Skeletal muscle tissue (tissue), 3 donors: ENCODE measurements at regions not wholly inside any gene's neighbourhood (a gene's known extent, or its start where the extent isn't known, plus 50 kb on each side); places are given as distances from the start of the nearest gene placed in this dataset.
"Not testable (repeated sequence)": the region's sequence is repeated elsewhere in the genome, so short reads cannot be mapped to it uniquely, and the experiment has no call there.

Experiments used
- H3K27ac ChIP-seq: one replicate; pipeline ENCODE4 v1.7.0; 2013; ENCODE audit warnings: mild to moderate bottlenecking, low read depth, low read length, inconsistent platforms
- H3K27me3 ChIP-seq, 3 donors: one replicate each; pipeline ENCODE4 v1.7.0; 2013; ENCODE audit warnings: low read length in 3 of 3; ENCODE audit not compliant: control insufficient read depth in 3 of 3, insufficient read depth in 3 of 3
- H3K36me3 ChIP-seq, 3 donors: one replicate each; pipeline ENCODE4 v1.7.0; 2013; ENCODE audit warnings: low read length in 3 of 3; ENCODE audit not compliant: control insufficient read depth in 3 of 3, insufficient read depth in 3 of 3
- H3K4me1 ChIP-seq, 3 donors: one replicate each; pipeline ENCODE4 v1.7.0; 2013; ENCODE audit warnings: low read length in 3 of 3, mild to moderate bottlenecking in 3 of 3; ENCODE audit not compliant: control insufficient read depth in 3 of 3, insufficient read depth in 3 of 3
- H3K4me3 ChIP-seq, 3 donors: one replicate each; pipeline ENCODE4 v1.7.0; 2013; ENCODE audit warnings: low read length in 3 of 3
- H3K9ac ChIP-seq, 3 donors: one replicate each; pipeline ENCODE4 v1.7.0; 2013; ENCODE audit warnings: low read length in 3 of 3, mild to moderate bottlenecking in 3 of 3, moderate library complexity in 2 of 3, low read depth in 1 of 3
- H3K9me3 ChIP-seq, 3 donors: one replicate each; pipeline ENCODE4 v1.7.0; 2013; ENCODE audit warnings: low read length in 3 of 3; ENCODE audit not compliant: control insufficient read depth in 3 of 3
- donor health status: Osteomylitis.

DNA sequence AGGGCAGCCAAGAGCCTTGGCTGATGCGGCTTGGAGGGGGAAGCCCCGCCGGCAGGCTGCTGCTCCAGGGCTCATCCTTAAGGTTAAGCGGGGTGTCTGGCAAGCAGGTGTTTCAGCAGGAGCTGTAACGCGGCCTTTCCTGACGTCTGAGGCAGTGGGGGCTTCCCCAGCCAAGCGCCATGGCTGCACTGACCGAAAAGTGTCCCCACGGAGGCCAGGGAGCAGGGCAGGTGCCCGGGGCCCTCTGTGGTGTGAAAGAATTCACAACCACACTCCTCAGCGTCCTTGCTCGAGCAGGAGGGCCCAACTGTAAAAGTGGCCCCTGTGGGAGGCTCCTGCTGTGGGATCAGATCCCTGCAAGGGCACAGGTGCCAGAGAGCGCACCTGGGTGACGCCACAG lies 79.2 kb downstream of the DHCR7 start:
- peaks cover 5 to 21% (median 10%) of the 10 kb centered on the region in 3 donors for H3K27me3 ChIP-seq
- no peaks in the 10 kb centered on the region for H3K36me3 ChIP-seq
- H3K9me3 ChIP-seq, result no peaks in the 10 kb centered on the region
- H3K4me1 ChIP-seq, result peaks cover 0 to 6% (median 0%) of the 10 kb centered on the region in 3 donors
- no peak overlapping the region for H3K9ac ChIP-seq
- H3K4me3 ChIP-seq, result no peak overlapping the region
- H3K27ac ChIP-seq, result no peak overlapping the region

DNA sequence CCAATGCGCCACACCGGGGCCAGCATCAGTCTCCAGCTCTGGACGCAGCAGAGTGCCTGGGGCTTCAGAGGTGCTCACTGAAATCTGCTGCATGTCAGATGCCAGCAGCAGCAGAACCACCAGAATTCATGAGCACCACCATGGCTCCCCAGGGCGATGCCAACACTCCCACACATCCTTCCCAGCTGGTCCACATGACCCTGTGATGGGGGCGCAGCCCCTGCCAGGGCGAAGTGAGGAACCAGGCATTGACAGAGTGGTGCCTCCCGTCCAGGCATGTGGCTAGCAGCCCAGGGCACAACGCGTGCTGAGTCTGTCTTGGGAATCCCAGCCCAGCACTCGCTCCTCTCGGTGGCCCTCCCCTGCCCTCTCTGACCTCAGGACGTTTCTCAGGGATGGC lies 80.4 kb downstream of the DHCR7 start:
- Histone ChIP-seq H3K36me3 (no peaks in the 10 kb centered on the region), H3K27ac (no peak overlapping the region)

DNA sequence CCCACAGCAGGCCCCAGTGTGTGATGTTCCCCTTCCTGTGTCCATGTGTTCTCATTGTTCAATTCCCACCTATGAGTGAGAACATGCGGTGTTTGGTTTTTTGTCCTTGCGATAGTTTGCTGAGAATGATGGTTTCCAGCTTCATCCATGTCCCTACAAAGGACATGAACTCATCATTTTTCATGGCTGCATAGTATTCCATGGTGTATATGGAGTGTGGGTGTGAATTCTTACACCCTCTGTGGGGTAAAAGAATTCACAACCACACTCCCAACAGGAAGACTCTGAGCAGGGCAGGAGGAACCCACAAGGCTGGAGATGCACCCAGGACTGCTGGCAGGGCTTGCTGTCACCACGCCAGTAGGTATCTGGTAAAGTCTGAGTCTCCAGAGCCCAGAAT lies 80.9 kb downstream of the DHCR7 start:
- not testable (repeated sequence) for H3K9ac ChIP-seq, H3K36me3 ChIP-seq, H3K27ac ChIP-seq, H3K4me1 ChIP-seq, H3K4me3 ChIP-seq, H3K9me3 ChIP-seq
- peaks cover 5 to 21% (median 10%) of the 10 kb centered on the region in 3 donors for H3K27me3 ChIP-seq

More for the DNA sequence above, 80.4 kb downstream of the DHCR7 start:
- H3K9ac ChIP-seq, result no peak overlapping the region
- H3K9me3 ChIP-seq, result no peaks in the 10 kb centered on the region
- H3K4me3 ChIP-seq, result no peak overlapping the region
- peaks cover 0 to 6% (median 0%) of the 10 kb centered on the region in 3 donors for H3K4me1 ChIP-seq
- H3K27me3 ChIP-seq, result peaks cover 5 to 21% (median 10%) of the 10 kb centered on the region in 3 donors

DNA sequence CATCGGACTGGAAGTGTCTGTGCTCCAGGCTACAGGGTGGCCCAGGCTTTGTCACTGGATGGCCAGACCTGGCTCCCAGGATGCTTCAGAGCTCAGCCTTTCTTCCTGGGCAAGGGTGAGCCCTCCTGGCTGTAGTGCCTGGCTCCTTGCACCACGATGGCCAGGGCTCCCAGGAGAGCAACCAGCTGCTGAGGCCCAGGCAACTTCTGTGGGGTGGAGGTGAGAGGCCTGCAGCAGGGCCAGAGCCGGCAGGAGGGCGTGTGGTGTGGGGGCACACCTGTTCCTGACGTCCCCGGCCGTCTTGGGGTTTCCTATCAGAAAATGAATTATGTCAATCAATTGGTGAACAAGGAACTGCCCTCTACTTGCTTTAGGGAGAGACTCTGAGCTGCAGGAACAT lies 82.1 kb downstream of the DHCR7 start:
- Histone ChIP-seq H3K4me1 (peaks cover 0 to 5% (median 0%) of the 10 kb centered on the region in 3 donors), H3K9ac (no peak overlapping the region), H3K27ac (no peak overlapping the region), H3K36me3 (no peaks in the 10 kb centered on the region), H3K27me3 (peaks cover 5 to 21% (median 10%) of the 10 kb centered on the region in 3 donors), H3K4me3 (no peak overlapping the region), H3K9me3 (no peaks in the 10 kb centered on the region)

DNA sequence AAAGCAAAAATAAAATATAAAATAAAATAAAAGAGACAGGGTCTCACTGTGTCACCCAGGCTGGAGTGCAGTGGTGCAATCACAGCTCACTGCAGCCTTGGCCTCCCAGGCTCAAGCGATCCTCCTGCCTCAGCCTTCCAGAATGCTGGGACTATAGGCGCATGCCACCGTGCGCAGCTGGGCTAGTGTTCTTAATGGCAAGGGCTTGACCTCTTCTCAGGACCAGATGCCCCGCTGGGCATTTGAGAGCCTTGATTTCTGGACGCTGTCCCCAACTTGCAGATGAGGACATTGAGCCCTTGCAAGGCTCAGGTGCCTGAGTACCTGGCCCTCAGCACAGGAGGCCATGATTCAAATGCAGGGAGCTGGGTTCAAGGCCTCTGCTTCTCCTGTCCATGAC lies 82.6 kb downstream of the DHCR7 start:
- Histone ChIP-seq H3K27me3 (peaks cover 5 to 21% (median 10%) of the 10 kb centered on the region in 3 donors), H3K4me3 (no peak overlapping the region), H3K9me3 (no peaks in the 10 kb centered on the region), H3K36me3 (no peaks in the 10 kb centered on the region), H3K27ac (no peak overlapping the region), H3K9ac (no peak overlapping the region), H3K4me1 (peaks cover 0 to under 1% (median 0%) of the 10 kb centered on the region in 3 donors)

GRCh38 chr11:71364806-71365205 lies 83.4 kb downstream of the DHCR7 start:
- H3K4me1 ChIP-seq, result no peaks in the 10 kb centered on the region
- peaks cover 5 to 17% (median 10%) of the 10 kb centered on the region in 3 donors for H3K27me3 ChIP-seq
- H3K27ac ChIP-seq, result no peak overlapping the region
- H3K4me3 ChIP-seq, result no peak overlapping the region
- no peak overlapping the region for H3K9ac ChIP-seq
- H3K9me3 ChIP-seq, result no peaks in the 10 kb centered on the region
- no peaks in the 10 kb centered on the region for H3K36me3 ChIP-seq

GRCh38 chr11:71364176-71364671 lies 84.0 kb downstream of the DHCR7 start:
- Histone ChIP-seq H3K9ac (no peak overlapping the region), H3K9me3 (no peaks in the 10 kb centered on the region), H3K36me3 (no peaks in the 10 kb centered on the region), H3K27me3 (peaks cover 5 to 17% (median 10%) of the 10 kb centered on the region in 3 donors), H3K4me1 (no peaks in the 10 kb centered on the region), H3K4me3 (no peak overlapping the region), H3K27ac (no peak overlapping the region)

GRCh38 chr11:71363721-71364120 lies 84.5 kb downstream of the DHCR7 start:
- Histone ChIP-seq H3K9me3 (no peaks in the 10 kb centered on the region), H3K9ac (no peak overlapping the region), H3K4me3 (no peak overlapping the region)

DNA sequence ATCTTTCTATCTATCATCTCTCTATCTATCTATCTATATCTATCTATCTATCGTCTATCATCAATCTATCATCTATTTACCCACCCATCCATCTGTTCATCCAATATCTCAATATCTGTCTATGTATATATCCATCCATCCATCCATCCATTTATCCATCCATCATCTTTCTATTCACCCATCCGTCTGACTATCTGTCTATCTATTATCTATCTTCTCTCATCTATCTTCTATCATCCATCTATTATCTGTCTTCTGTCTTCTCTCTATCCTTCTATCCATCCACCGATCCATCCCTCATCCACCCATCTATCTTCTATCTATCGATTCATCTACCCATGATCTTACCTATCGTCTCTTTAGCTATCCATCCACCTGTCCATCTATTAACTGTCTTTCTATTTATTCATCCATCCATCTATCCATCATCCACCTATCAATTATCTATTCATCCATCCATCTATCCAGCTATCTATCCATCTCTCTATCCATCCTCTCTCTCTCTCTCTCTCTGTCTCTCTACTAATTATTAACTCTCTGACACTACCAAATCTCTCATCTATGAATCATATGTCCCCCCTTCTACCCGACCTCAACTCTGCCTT lies 89.1 kb downstream of the DHCR7 start:
- Histone ChIP-seq H3K9ac (no peak overlapping the region), H3K27ac (no peak overlapping the region), H3K4me3 (no peak overlapping the region), H3K27me3 (peaks cover 0 to 10% (median 9%) of the 10 kb centered on the region in 3 donors), H3K36me3 (no peaks in the 10 kb centered on the region), H3K9me3 (no peaks in the 10 kb centered on the region), H3K4me1 (no peaks in the 10 kb centered on the region)

More at GRCh38 chr11:71363721-71364120, 84.5 kb downstream of the DHCR7 start:
- Histone ChIP-seq H3K4me1 (no peaks in the 10 kb centered on the region), H3K36me3 (no peaks in the 10 kb centered on the region), H3K27ac (no peak overlapping the region), H3K27me3 (peaks cover 6 to 14% (median 9%) of the 10 kb centered on the region in 3 donors)

GRCh38 chr11:71358122-71358728 lies 90.0 kb downstream of the DHCR7 start:
- Histone ChIP-seq H3K4me1 (no peaks in the 10 kb centered on the region), H3K9me3 (no peaks in the 10 kb centered on the region), H3K9ac (no peak overlapping the region), H3K4me3 (no peak overlapping the region), H3K36me3 (no peaks in the 10 kb centered on the region), H3K27me3 (peaks cover 0 to 10% (median 9%) of the 10 kb centered on the region in 3 donors), H3K27ac (no peak overlapping the region)
